Mesodermal cell (in vitro differentiated cells): ENCODE measurements at regions not wholly inside any gene's neighbourhood (a gene's known extent, or its start where the extent isn't known, plus 50 kb on each side); places are given as distances from the start of the nearest gene placed in this dataset.

Experiments used
- H3K27ac ChIP-seq: 2 replicates; pipeline ENCODE4 v1.7.0; 2013; ENCODE audit warnings: mild to moderate bottlenecking, low read depth, low read length, moderate library complexity; ENCODE audit not compliant: severe bottlenecking
- H3K36me3 ChIP-seq: 2 replicates; pipeline ENCODE4 v1.7.1; 2013; ENCODE audit warnings: mild to moderate bottlenecking, low read length, moderate library complexity; ENCODE audit not compliant: control insufficient read depth, insufficient read depth
- H3K4me1 ChIP-seq: one replicate; pipeline ENCODE4 v1.7.1; 2013; ENCODE audit warnings: mild to moderate bottlenecking, low read length; ENCODE audit not compliant: insufficient read depth, control insufficient read depth, poor library complexity, severe bottlenecking
- H3K4me3 ChIP-seq: 2 replicates; pipeline ENCODE4 v1.7.0; 2013; ENCODE audit warnings: low read length, control low read depth, mild to moderate bottlenecking; ENCODE audit not compliant: insufficient read depth, poor library complexity, severe bottlenecking; ENCODE audit errors: extremely low read depth
- H3K9me3 ChIP-seq: 2 replicates; pipeline ENCODE4 v1.7.1; 2013; ENCODE audit warnings: mild to moderate bottlenecking, low read length, moderate library complexity; ENCODE audit not compliant: control insufficient read depth
- WGBS, 2 experiments: methylation state at CpG; one replicate each; pipeline ENCODE4 v1.1.5; 2013; ENCODE audit warnings: missing lambda C conversion rate in 2 of 2; ENCODE audit not compliant: insufficient coverage in 2 of 2; 5-methylcytosine and 5-hydroxymethylcytosine counted together

DNA sequence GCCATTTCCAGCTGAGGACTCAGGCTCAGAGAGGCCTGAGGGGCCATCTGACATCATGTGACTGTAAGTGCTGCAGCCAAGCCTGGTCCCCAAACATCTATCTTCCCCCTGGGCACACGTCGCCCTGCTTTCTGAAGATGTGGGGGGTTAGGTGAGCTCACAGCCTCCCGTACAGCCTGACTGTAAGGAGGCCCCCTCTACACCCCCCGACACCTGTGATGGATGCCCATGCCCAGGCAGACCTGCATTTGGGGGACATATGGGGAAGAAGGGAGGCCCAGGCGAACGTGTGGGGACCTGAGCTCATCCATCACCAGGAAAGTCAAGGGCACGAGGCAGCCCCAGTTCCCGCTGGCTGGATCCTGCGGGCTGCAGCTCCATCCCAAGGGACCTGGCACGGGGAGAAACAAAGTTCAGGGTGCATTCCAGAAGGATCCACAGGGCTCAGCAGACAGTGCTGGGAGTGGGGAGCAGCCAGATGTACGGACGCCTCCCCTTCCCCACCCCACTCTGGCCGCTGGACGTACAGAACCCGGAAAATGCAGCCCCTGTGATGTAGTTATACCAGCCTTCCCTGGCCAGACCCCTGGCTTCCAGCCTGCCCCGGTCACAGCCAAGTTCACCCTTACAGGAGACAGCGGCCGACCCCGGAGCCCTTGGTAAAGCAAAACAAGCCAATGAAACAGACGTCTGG is 1431.4 kb downstream of the BRD1 start:
- H3K4me1 ChIP-seq, result no peaks in the 10 kb centered on the region
- WGBS, 2 experiments, result 91 to 92% methylated on average over 11 to 16 of the region's 20 CpGs
- no peaks in the 10 kb centered on the region for H3K36me3 ChIP-seq
- H3K27ac ChIP-seq, result no peak overlapping the region
- no peak overlapping the region for H3K4me3 ChIP-seq
- H3K9me3 ChIP-seq, result no peaks in the 10 kb centered on the region

DNA sequence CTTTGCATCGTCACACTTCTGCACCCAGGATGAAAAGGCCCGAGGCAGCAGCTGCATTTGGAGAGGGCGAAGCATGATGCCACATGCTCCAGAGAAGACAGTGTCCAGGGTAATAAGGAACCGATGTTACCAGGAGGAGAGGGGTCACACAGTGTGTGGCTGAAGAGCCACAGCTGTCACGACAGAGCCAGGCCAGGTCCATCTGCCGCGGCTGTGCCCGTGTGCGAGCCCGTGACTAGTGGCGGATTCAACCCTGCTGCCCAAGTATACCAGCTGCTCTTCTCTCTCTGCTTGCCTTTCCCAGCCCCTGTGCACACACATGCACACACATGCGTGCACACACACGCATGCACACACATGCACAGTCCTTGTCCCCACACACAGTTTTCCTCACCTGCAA is 1432.5 kb downstream of the BRD1 start:
- H3K9me3 ChIP-seq, result no peaks in the 10 kb centered on the region
- 88 to 93% methylated on average over 8 to 13 of the region's 13 CpGs for WGBS, 2 experiments
- no peak overlapping the region for H3K4me3 ChIP-seq

DNA sequence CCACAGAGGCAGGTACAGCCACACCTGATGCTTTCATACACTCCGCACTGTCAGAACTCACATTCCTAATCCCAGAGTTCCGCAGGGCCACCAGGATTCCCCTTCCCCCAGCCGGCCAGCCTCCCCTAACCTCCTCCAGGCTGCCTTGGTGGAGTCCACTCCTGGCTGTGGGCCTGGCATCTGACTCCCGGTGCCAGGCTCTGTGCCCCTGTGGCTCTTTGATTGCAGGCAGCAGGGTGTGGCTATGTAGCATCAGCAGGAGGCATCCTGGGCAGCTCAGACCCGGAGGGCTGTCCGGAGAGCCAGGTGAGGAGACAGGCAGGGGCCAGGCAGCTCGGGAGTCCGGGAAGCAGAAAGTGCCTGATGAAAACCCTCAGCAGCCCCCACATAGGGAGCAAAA is 1432.9 kb downstream of the BRD1 start:
- no peaks in the 10 kb centered on the region for H3K4me1 ChIP-seq
- 73 to 89% methylated on average over 5 to 8 of the region's 8 CpGs for WGBS, 2 experiments
- no peak overlapping the region for H3K4me3 ChIP-seq
- no peak overlapping the region for H3K27ac ChIP-seq
- H3K36me3 ChIP-seq, result no peaks in the 10 kb centered on the region
- no peaks in the 10 kb centered on the region for H3K9me3 ChIP-seq

More for the DNA sequence above, 1432.5 kb downstream of the BRD1 start:
- no peak overlapping the region for H3K27ac ChIP-seq
- H3K36me3 ChIP-seq, result no peaks in the 10 kb centered on the region
- no peaks in the 10 kb centered on the region for H3K4me1 ChIP-seq

DNA sequence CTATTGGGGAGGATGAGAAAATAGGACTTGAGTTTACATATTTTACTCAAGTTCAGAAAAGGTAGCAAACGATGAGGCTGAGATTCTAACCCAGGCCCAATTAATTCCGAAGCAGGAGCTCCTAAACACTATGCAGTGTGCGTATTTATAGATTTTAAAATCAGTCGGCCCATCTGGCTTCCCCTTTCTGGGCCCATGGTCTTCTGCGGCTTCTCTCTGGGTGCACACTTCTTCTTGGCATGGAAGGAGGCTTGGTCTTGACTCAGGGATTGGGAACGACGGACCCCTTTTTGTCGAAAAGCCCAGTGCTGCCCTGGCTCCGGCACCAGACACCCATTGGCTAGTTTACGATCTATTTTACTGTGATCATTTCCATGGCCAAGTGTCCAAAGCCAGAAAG is 1433.8 kb downstream of the BRD1 start:
- WGBS, 2 experiments, result 95 to 97% methylated on average over 8 to 10 of the region's 10 CpGs
- no peaks in the 10 kb centered on the region for H3K9me3 ChIP-seq
- no peaks in the 10 kb centered on the region for H3K4me1 ChIP-seq
- no peak overlapping the region for H3K27ac ChIP-seq
- no peak overlapping the region for H3K4me3 ChIP-seq
- no peaks in the 10 kb centered on the region for H3K36me3 ChIP-seq

DNA sequence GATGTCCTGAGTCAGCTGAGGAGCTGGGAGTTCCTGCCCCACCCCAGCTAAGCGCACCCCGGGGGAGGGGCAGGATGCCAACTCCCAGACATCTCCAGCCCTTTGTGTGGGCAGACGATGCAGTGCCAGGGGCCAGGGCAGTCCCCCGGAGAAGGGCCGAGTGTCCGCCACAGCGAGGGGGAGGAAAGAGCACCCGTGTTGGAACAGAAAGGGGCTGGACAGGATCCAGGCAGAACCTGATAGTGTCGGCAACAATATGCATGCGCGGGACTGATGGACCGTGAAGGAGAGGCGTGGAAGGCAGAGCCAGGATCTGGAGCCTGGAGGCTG is 1434.7 kb downstream of the BRD1 start:
- Histone ChIP-seq H3K27ac (no peak overlapping the region), H3K36me3 (no peaks in the 10 kb centered on the region), H3K9me3 (no peaks in the 10 kb centered on the region), H3K4me3 (no peak overlapping the region), H3K4me1 (no peaks in the 10 kb centered on the region)
- WGBS, 2 experiments, result 90 to 98% methylated on average over 10 to 12 of the region's 13 CpGs

DNA sequence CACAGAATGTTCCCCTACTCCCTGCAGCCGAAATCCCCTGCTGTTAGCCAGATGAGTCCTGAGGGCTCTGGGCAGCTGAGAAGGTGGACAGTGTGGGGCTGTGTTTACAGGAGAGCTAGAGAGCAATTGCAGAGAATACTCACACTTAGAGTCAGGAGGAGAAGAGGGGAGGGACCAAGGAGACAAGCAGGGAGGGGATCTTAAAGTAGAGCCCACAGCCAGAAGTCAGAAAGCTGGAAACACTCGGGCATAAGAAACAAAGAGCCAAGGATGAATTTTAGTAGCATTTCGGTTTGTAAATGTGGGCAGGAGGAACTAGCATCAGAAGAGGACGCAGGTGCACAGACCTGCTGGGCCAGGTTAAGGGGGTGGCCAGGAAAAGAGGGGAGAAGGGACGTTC is 1435.9 kb downstream of the BRD1 start:
- 76 to 92% methylated on average over 2 to 3 of the region's 5 CpGs for WGBS, 2 experiments
- H3K36me3 ChIP-seq, result no peaks in the 10 kb centered on the region
- no peaks in the 10 kb centered on the region for H3K4me1 ChIP-seq
- no peaks in the 10 kb centered on the region for H3K9me3 ChIP-seq
- no peak overlapping the region for H3K4me3 ChIP-seq
- no peak overlapping the region for H3K27ac ChIP-seq

DNA sequence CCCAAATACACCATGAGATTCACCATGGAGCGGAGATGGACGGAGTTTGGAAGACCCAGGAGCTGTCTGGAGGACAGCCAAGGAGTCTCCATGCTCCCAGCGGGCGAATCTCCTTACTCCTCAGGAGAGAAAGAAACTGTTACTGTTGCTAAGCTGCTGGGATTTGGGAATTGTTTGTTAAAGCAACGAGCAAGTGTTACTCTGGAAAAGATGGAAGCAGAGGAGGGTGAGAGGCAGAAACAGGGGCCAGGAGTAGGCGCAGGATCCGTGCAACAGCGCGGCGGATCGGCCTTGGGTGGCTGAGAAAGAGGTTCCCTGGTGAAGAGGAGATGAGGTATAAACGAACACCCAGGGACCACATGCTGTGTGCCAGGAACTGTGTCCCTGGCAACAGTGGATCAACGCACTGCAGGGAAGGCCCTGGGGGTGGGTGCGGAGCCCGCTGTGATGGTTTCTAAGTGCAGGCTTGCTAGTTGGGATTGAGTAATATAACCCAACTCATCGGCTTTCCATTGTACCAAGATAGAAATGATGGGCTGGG is 1436.4 kb downstream of the BRD1 start:
- no peaks in the 10 kb centered on the region for H3K4me1 ChIP-seq
- no peaks in the 10 kb centered on the region for H3K36me3 ChIP-seq
- no peak overlapping the region for H3K27ac ChIP-seq
- no peak overlapping the region for H3K4me3 ChIP-seq
- 84 to 91% methylated on average over 10 to 15 of the region's 16 CpGs for WGBS, 2 experiments
- no peaks in the 10 kb centered on the region for H3K9me3 ChIP-seq

DNA sequence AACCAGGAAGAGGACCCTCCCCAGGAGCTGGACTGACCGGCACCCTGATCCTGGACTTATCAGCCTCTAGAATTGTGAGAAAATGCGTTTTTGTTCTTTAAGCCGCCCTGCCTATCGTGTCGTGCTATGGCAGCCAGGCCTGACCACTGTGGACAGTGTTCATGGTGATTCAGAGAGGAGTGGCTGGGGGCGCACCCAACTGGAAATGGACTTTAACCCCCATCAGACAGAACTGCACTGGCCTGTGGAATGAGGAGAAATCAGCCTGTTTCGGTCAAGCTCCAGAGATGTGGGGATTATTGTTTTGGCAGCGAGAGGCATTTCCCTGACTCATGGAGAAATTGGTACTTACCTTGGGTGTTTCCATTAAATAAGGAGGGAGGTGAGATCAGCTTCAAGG is 1437.8 kb downstream of the BRD1 start:
- Histone ChIP-seq H3K9me3 (peaks cover 4% of the 10 kb centered on the region), H3K36me3 (no peaks in the 10 kb centered on the region), H3K27ac (no peak overlapping the region), H3K4me3 (no peak overlapping the region), H3K4me1 (no peaks in the 10 kb centered on the region)
- WGBS, 2 experiments, result 91 to 93% methylated on average over 5 to 7 of the region's 8 CpGs

DNA sequence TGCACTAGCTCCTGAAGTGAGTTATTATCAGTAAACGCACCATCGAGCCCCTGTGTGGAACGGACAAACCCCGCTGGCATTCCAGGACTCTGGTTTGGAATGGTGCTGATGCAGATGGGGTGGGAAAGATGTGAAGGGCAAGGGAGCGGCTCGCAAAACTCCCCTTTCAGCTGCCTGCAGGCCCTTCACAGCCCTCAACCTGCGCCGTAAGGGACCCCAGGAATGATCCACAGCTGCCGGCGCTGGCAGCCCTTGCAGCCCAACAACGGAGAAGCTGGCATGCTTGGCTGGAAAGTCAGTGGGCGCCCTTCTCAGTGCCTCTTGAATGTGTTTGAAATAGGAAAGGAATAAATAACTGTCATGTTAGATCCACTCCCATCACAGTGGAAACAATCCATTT is 1445.5 kb downstream of the BRD1 start:
- Histone ChIP-seq H3K27ac (no peak overlapping the region), H3K4me3 (no peak overlapping the region), H3K36me3 (no peaks in the 10 kb centered on the region), H3K9me3 (peaks cover 4% of the 10 kb centered on the region), H3K4me1 (no peaks in the 10 kb centered on the region)
- 89% methylated on average over 10 to 11 of the region's 12 CpGs for WGBS, 2 experiments

DNA sequence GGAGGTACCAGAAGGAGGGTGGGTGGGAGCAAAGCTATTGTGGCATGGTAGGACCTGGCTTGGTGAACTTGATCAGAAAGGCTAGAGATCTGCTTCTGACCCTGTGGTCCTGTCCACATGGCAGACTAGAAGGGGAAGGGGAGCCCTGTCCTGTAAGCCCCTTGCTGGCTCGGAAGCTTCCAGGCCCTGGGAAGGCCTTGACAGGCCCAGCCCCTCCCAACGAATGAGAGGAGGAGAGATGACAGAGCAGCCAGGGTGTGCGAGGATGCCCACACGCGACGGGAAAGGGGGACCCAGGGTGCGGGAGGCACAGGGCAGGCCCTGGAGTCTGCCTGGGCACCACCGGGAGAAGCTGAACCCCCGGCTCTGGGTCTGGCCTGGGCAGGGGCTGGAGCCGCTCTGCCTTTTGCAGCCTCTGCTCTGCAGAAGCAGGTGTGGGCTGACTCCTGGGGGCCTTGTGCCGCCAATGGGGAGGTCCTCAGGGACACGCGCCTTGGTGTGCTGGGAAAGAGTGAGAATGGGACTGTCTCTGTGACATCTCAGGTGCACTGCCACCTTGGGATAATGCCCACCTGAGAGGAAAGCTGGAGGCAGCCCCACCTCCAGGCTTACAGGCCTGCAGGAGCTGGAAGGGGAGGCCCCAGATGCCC is 1447.5 kb downstream of the BRD1 start:
- no peaks in the 10 kb centered on the region for H3K36me3 ChIP-seq
- no peaks in the 10 kb centered on the region for H3K9me3 ChIP-seq
- WGBS, 2 experiments, result 89 to 96% methylated on average over 10 to 13 of the region's 13 CpGs
- H3K4me3 ChIP-seq, result no peak overlapping the region
- H3K4me1 ChIP-seq, result no peaks in the 10 kb centered on the region
- no peak overlapping the region for H3K27ac ChIP-seq

DNA sequence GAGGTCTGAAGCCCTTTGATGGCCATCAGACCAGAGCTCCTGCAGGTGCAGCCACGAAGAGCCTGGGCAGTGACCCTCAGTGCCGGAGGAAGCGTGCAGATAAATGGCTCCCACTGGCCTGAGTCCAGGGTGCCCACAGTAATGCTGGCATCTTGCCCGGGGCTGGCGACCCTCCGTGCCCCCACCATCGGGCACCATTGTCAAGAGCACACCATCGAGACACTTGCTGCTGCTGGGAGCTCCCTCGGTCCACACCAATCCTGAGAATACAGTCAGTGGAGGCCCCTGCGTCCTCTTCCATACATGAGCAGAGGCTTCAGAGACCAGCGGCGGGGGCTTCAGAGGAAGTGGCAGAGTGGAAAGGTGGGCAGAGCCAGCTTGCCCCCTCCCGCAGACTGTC is 1448.3 kb downstream of the BRD1 start:
- Histone ChIP-seq H3K36me3 (no peaks in the 10 kb centered on the region), H3K9me3 (no peaks in the 10 kb centered on the region), H3K4me1 (no peaks in the 10 kb centered on the region), H3K27ac (no peak overlapping the region), H3K4me3 (no peak overlapping the region)
- WGBS, 2 experiments, result 93 to 96% methylated on average over 10 to 13 of the region's 13 CpGs
